IgD-negative memory B cell (primary cell): ENCODE measurements at regions not wholly inside any gene's neighbourhood (a gene's known extent, or its start where the extent isn't known, plus 50 kb on each side); places are given as distances from the start of the nearest gene placed in this dataset.
"Not testable (repeated sequence)": the region's sequence is repeated elsewhere in the genome, so short reads cannot be mapped to it uniquely, and the experiment has no call there.

Experiments used
- H3K27ac Mint-ChIP-seq, 3 donors: one replicate each; pipeline ENCODE4 v1.8.0; 2020 to 2022; ENCODE audit warnings: mild to moderate bottlenecking in 3 of 3, mixed read lengths in 3 of 3, moderate library complexity in 1 of 3
- H3K27me3 Mint-ChIP-seq: one replicate; pipeline ENCODE4 v1.8.0; 2021; ENCODE audit warnings: mixed read lengths
- H3K36me3 Mint-ChIP-seq: one replicate; pipeline ENCODE4 v1.8.0; 2020; ENCODE audit warnings: mild to moderate bottlenecking, mixed read lengths
- H3K4me1 Mint-ChIP-seq, 3 donors: one replicate each; pipeline ENCODE4 v1.8.0; 2020 to 2022; ENCODE audit warnings: mixed read lengths in 3 of 3, mild to moderate bottlenecking in 1 of 3
- H3K4me3 Mint-ChIP-seq, 4 donors: one replicate each; pipeline ENCODE4 v1.8.0; 2020 to 2022; ENCODE audit warnings: mild to moderate bottlenecking in 4 of 4, mixed read lengths in 4 of 4, moderate library complexity in 3 of 4
- H3K9me3 Mint-ChIP-seq, 3 donors: one replicate each; pipeline ENCODE4 v1.8.0; 2020 to 2021; ENCODE audit warnings: mixed read lengths in 3 of 3, mild to moderate bottlenecking in 1 of 3

DNA sequence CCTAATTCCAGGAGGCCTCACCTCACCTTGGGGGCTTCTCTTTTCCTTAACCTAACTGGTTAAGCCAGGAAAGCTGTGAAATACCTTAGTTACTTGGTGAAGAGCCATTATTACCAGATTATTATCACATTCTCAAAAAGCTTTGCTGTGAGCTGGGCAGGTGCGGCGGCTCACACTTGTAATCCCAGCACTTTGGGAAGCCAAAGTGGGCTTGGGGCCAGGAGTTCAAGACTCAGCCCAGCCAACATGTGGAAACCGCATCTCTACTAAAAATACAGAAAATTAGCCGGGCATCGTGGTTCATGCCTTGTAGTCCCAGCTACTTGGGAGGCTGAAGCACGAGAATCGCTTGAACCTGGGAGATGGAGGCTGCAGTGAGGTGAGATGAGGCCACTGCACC, 102.4 kb upstream of the KLF6 start:
- Mint-ChIP-seq H3K27me3 (peaks cover 4% of the 10 kb centered on the region), H3K36me3 (peaks cover 2% of the 10 kb centered on the region), H3K27ac (peak overlapping the region in 1 of 3 donors; percentile 25), H3K4me1 (peaks cover 4 to 17% (median 11%) of the 10 kb centered on the region in 3 donors), H3K9me3 (no peaks in the 10 kb centered on the region), H3K4me3 (peak overlapping the region in 2 of 4 donors; percentile 15 to 38)

DNA sequence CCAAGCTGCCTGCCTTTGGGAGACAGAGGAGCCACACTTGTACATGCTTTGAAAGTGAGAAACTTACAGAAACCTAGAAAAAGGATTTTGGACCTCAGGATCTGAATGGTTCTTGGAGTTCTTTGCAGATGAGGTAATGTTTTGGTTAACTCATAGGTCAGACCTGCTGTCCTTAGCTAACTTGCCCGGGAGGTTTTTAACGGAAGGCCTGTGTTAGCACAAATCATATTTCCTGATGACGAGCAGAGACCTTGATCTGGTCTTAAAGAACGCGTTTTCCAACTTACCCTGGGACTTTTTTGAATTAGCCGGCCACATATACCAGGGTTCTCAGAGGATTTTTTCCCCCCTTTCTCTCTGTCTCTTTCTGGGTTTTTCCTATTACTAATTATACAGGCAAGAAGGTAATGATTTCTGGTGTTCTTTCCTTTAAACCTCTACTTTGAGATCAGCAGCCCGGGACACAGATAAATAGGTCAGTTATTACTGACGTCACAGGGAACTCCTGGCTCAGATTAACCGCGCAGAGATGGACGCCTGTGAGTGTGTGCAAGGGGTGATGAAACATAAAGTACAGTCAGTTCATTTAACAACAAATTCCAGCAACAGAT, 101.7 kb upstream of the KLF6 start:
- H3K4me1 Mint-ChIP-seq, result peaks cover 7 to 15% (median 9%) of the 10 kb centered on the region in 3 donors
- H3K36me3 Mint-ChIP-seq, result peaks cover 2% of the 10 kb centered on the region
- H3K27me3 Mint-ChIP-seq, result peaks cover 4% of the 10 kb centered on the region
- H3K9me3 Mint-ChIP-seq, result no peaks in the 10 kb centered on the region
- no peak overlapping the region for H3K27ac Mint-ChIP-seq
- no peak overlapping the region for H3K4me3 Mint-ChIP-seq

- peaks cover 9 to 15% (median 9%) of the 10 kb centered on the region in 3 donors for H3K4me1 Mint-ChIP-seq
- no peak overlapping the region for H3K4me3 Mint-ChIP-seq
- no peak overlapping the region for H3K27ac Mint-ChIP-seq
- peaks cover 2% of the 10 kb centered on the region for H3K36me3 Mint-ChIP-seq
- no peaks in the 10 kb centered on the region for H3K9me3 Mint-ChIP-seq
- peaks cover 4% of the 10 kb centered on the region for H3K27me3 Mint-ChIP-seq
Observed at GRCh38 chr10:3886191-3886590, 101.2 kb upstream of the KLF6 start.

GRCh38 chr10:3882855-3883254, 97.8 kb upstream of the KLF6 start:
- H3K9me3 Mint-ChIP-seq, result no peaks in the 10 kb centered on the region
- H3K36me3 Mint-ChIP-seq, result peaks cover 2% of the 10 kb centered on the region
- peaks cover 9 to 15% (median 14%) of the 10 kb centered on the region in 3 donors for H3K4me1 Mint-ChIP-seq
- H3K27ac Mint-ChIP-seq, result peak overlapping the region in 1 of 3 donors; percentile 45
- H3K27me3 Mint-ChIP-seq, result peaks cover 4% of the 10 kb centered on the region
- no peak overlapping the region for H3K4me3 Mint-ChIP-seq

- peaks cover 4% of the 10 kb centered on the region for H3K27me3 Mint-ChIP-seq
- H3K4me1 Mint-ChIP-seq, result peaks cover 4 to 17% (median 13%) of the 10 kb centered on the region in 3 donors
- no peak overlapping the region for H3K4me3 Mint-ChIP-seq
- peaks cover 2% of the 10 kb centered on the region for H3K36me3 Mint-ChIP-seq
- H3K9me3 Mint-ChIP-seq, result no peaks in the 10 kb centered on the region
- peak overlapping the region in 2 of 3 donors; percentile 10 to 51 for H3K27ac Mint-ChIP-seq
Observed at GRCh38 chr10:3881622-3882021, 96.6 kb upstream of the KLF6 start.

DNA sequence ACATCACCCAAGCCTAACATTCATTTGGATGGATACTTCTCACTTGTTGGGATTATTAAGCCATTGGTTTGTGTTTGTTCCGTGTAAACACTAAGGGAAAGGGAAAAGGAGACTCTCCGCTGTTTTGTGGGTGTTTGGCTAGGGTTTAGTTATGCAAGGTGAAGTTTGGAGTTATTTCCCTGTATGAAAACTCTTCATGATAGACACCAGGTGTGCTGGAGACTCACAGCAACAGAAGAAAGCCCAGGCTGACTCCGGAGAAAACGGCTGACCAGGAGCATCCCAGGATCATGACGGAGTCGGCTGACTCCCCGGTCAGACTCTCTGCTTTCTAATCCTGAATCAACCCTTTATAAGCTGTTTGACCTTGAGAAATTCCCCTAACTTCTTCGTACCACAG, 94.1 kb upstream of the KLF6 start:
- H3K36me3 Mint-ChIP-seq, result no peaks in the 10 kb centered on the region
- peaks cover 3% of the 10 kb centered on the region for H3K27me3 Mint-ChIP-seq
- peak overlapping the region in 1 of 3 donors; percentile 45 for H3K27ac Mint-ChIP-seq
- H3K4me3 Mint-ChIP-seq, result peak overlapping the region in 1 of 4 donors; percentile 62
- peaks cover 22 to 33% (median 32%) of the 10 kb centered on the region in 3 donors for H3K4me1 Mint-ChIP-seq
- H3K9me3 Mint-ChIP-seq, result no peaks in the 10 kb centered on the region

- peak overlapping the region in 1 of 4 donors; percentile 32 for H3K4me3 Mint-ChIP-seq
- H3K27ac Mint-ChIP-seq, result peak overlapping the region in 2 of 3 donors; percentile 5 to 64
- peaks cover 2% of the 10 kb centered on the region for H3K27me3 Mint-ChIP-seq
- H3K9me3 Mint-ChIP-seq, result no peaks in the 10 kb centered on the region
- peaks cover 31 to 40% (median 39%) of the 10 kb centered on the region in 3 donors for H3K4me1 Mint-ChIP-seq
- no peaks in the 10 kb centered on the region for H3K36me3 Mint-ChIP-seq
Observed at GRCh38 chr10:3877211-3878000, 92.4 kb upstream of the KLF6 start.

DNA sequence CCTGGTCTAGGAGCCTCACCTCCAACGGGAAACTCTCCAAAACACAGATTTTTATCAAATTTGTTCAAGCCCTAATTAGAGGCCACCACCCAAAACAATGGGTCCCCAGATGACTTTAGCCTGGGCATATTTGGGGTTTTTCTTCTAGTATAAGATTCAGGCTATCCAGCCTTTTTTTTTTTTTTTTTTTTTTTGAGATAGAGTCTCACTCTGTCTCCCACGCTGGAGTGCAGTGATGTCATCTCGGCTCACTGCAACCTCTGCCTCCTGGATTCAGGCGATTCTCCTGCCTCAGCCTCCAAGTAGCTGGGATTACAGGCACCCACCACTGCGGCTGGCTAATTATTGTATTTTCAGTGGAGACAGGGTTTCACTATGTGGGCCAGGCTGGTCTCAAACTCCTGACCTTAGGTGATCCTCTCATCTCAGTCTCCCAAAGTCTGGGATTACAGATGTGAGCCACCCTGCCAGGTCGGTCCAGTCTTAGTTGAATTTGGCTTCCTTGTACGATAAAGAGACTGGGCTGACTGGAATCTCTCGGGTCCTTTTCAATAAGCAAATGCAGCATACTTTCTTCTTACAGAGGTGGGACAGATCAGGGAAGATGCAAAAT, 91.4 kb upstream of the KLF6 start:
- Mint-ChIP-seq H3K36me3 (no peaks in the 10 kb centered on the region), H3K9me3 (peaks cover 0 to 2% (median 0%) of the 10 kb centered on the region in 3 donors), H3K4me1 (peaks cover 39 to 48% (median 42%) of the 10 kb centered on the region in 3 donors), H3K27me3 (peaks cover 2% of the 10 kb centered on the region), H3K27ac (peak overlapping the region; percentile 98 to 99 (median 99)), H3K4me3 (peak overlapping the region in 2 of 4 donors; percentile 7 to 32)

DNA sequence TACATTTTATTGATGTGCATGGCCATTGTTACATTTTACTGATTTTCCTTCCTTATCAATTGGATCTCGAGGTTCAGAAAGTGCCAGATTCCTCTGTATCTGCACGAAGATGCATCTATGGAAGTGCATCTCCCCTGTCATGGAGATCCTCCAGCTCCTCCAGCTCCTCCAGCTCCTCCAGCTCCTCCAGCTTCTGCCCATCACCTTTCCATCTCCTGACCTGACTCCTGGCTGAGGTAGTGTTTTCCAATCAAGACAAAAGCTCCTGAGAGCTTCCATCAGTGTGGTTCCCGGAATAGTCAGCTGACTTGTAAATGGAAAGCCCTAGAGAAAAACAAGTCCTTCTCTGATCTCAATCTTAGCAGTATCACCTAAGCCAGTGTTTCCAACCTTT, 90.8 kb upstream of the KLF6 start:
- Mint-ChIP-seq H3K4me1 (peaks cover 40 to 48% (median 42%) of the 10 kb centered on the region in 3 donors), H3K4me3 (peak overlapping the region; percentile 73 to 88 (median 77)), H3K27me3 (peaks cover 2% of the 10 kb centered on the region), H3K27ac (peak overlapping the region; percentile 98 to 99 (median 99)), H3K9me3 (peaks cover 0 to 2% (median 0%) of the 10 kb centered on the region in 3 donors), H3K36me3 (no peaks in the 10 kb centered on the region)

- Mint-ChIP-seq H3K27me3 (peaks cover 2% of the 10 kb centered on the region), H3K27ac (peak overlapping the region; percentile 98 to 99 (median 99)), H3K36me3 (no peaks in the 10 kb centered on the region), H3K4me1 (peaks cover 40 to 48% (median 42%) of the 10 kb centered on the region in 3 donors), H3K4me3 (peak overlapping the region; percentile 73 to 88 (median 77)), H3K9me3 (peaks cover 0 to 2% (median 0%) of the 10 kb centered on the region in 3 donors)
Observed at GRCh38 chr10:3874990-3875841, 90.2 kb upstream of the KLF6 start.

GRCh38 chr10:3874610-3874989, 89.6 kb upstream of the KLF6 start:
- Mint-ChIP-seq H3K27ac (peak overlapping the region; percentile 98 to 99 (median 99)), H3K4me1 (peaks cover 40 to 48% (median 42%) of the 10 kb centered on the region in 3 donors), H3K4me3 (peak overlapping the region; percentile 73 to 88 (median 77))
- H3K27me3 Mint-ChIP-seq, H3K9me3 Mint-ChIP-seq, H3K36me3 Mint-ChIP-seq: not testable (repeated sequence)

- peaks cover 40 to 47% (median 40%) of the 10 kb centered on the region in 3 donors for H3K4me1 Mint-ChIP-seq
Observed at GRCh38 chr10:3873728-3874461, 88.9 kb upstream of the KLF6 start.

DNA sequence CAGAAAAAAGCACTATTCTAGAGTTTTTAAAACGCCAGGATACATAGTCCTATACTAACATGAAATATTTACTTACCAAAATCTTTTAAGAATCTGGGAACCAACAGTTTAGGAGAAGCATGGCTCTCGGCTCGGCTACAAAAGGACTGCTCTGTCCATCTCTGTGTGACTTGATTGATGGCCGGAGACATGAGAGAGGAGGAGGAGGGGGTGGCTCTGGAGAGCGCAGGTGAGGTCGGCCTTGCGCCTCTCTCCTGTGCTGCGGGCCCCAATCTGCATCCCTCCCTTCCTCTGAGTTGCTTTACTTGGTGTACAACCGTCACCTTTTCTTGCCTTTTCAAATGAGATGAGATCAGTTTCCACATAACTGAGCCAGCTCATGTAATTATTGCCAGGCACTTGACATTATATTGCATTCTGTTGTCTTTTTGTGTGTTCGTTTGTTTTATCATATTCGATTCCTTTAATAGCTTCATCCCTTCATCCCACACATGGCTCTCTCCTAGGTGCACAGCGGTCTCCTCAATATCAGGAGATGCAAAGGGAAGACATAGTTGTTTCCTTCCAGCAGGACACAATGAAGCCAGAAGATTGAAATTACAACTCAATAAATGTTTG, 87.8 kb upstream of the KLF6 start:
- H3K4me3 Mint-ChIP-seq, result peak overlapping the region in 2 of 4 donors; percentile 81 to 86
- H3K36me3 Mint-ChIP-seq, result no peaks in the 10 kb centered on the region
- H3K27me3 Mint-ChIP-seq, result peaks cover 2% of the 10 kb centered on the region
- peak overlapping the region; percentile 98 to 99 (median 99) for H3K27ac Mint-ChIP-seq
- H3K4me1 Mint-ChIP-seq, result peaks cover 46 to 52% (median 46%) of the 10 kb centered on the region in 3 donors
- H3K9me3 Mint-ChIP-seq, result peaks cover 0 to 2% (median 0%) of the 10 kb centered on the region in 3 donors

More at GRCh38 chr10:3873728-3874461, 88.9 kb upstream of the KLF6 start:
- Mint-ChIP-seq H3K9me3 (peaks cover 0 to 2% (median 0%) of the 10 kb centered on the region in 3 donors), H3K36me3 (no peaks in the 10 kb centered on the region), H3K4me3 (peak overlapping the region; percentile 36 to 86 (median 60)), H3K27me3 (peaks cover 2% of the 10 kb centered on the region), H3K27ac (peak overlapping the region; percentile 98 to 99 (median 99))
